AG04450 (cell line): ENCODE measurements at regions not wholly inside any gene's neighbourhood (a gene's known extent, or its start where the extent isn't known, plus 50 kb on each side); places are given as distances from the start of the nearest gene placed in this dataset.
"Not testable (repeated sequence)": the region's sequence is repeated elsewhere in the genome, so short reads cannot be mapped to it uniquely, and the experiment has no call there.

Experiments
- CTCF ChIA-PET: fragments of 300-600, 350-600 bp; formaldehyde crosslinking; extraction: SDS; loops from one replicate; lab custom pipeline; 2022; ENCODE audit warnings: antibody characterized with exemption, inconsistent platforms; lab: Charles Lee
- POLR2A ChIA-PET: fragments of 350-600 bp; formaldehyde crosslinking; extraction: SDS; loops from one replicate; lab custom pipeline; 2021; ENCODE audit warnings: antibody characterized with exemption, inconsistent platforms; lab: Yijun Ruan, JAX
- DNase-seq: peaks from one replicate; pipeline ENCODE4 v3.0.0-alpha.2; 2011; ENCODE audit warnings: low read depth, low spot score
- H3K27ac ChIP-seq: one replicate; pipeline ENCODE4 v1.5.1; 2012; ENCODE audit warnings: low read depth, low read length, control low read depth
- H3K27me3 ChIP-seq: one replicate; pipeline ENCODE4 v1.6.0; 2012; ENCODE audit warnings: low read length; ENCODE audit not compliant: control insufficient read depth, insufficient read depth
- H3K4me3 ChIP-seq: 2 replicates; pipeline ENCODE4 v1.5.1; 2011; ENCODE audit warnings: mild to moderate bottlenecking, low read depth, low read length, control low read depth
- H3K9me3 ChIP-seq: 2 replicates; pipeline ENCODE4 v1.5.1; 2012; ENCODE audit warnings: low read length; ENCODE audit not compliant: control insufficient read depth, insufficient read depth
- CTCF ChIP-seq: IDR thresholded peaks from 2 replicates; pipeline ENCODE4 v1.5.1; 2011; ENCODE audit warnings: low read depth, low read length, control low read depth, inconsistent platforms

DNA sequence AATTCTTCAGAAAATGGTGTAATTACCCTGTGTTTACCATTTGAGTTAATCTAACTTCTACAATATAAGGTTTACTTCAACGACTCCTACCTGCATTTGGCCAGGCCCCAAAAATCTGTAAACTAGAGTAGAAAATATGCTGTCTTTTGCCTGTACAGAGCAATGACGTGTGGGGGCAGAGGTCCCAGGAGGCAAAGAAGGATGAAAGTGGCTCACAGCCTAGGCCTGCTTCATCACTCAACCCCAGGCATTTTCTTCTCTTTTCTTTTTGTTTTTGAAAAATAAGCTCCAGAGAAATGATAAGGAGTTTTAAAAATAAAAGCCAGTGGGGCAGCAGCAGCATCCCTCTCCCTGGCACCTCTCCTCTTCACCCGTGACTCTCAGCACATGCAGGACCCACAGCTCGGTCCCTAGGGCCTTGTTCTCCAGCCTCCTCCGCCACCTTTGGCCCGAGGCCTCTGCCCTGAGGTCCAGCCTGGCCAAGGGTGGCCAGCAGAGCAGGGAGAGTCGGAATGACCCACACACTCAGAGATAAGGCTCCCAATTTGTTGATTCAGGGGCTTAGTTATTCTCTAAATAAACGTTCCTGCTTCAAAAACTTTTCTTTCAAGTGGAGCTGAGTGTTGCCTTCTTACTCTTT lies 76.6 kb upstream of the ADRA1D start:
- Histone ChIP-seq H3K27me3 (peaks cover 4% of the 10 kb centered on the region), H3K27ac (no peak overlapping the region), H3K9me3 (no peaks in the 10 kb centered on the region; the same call in 1 of the 2 replicates), H3K4me3 (no peak overlapping the region)
- DNase-seq = no peak
- CTCF ChIA-PET = no interaction called here
- POLR2A ChIA-PET = no interaction called here
- no peak for TF ChIP-seq CTCF

- H3K27ac ChIP-seq = no peak overlapping the region
- no peak for DNase-seq
- no peak for TF ChIP-seq CTCF
- H3K27me3 ChIP-seq = peaks cover 7% of the 10 kb centered on the region
- CTCF ChIA-PET = no interaction called here
- POLR2A ChIA-PET = no interaction called here
- no peak overlapping the region for H3K4me3 ChIP-seq
- H3K9me3 ChIP-seq = no peaks in the 10 kb centered on the region; the same call in 1 of the 2 replicates
These were observed 75.6 kb upstream of the ADRA1D start for GRCh38 chr20:4324611-4325243.

DNA sequence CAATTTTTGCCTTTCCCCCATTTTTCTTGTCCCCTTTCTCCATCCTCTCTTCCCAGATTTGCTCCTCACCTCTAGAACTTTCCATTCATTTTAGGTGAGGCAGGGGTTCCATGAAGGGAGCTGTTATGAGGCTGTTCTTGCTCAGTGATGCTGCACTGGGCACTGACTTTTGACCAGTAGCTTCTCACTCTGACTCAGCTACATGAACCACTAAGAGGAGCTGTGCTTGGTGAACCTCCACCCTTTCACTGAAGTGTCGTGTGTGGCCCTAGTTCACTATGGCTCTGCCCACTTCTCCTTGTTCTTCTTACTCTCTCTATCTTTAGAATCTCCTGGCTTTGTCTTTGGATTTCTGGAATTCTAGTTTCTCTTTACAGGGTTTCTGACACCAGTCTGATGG lies 73.4 kb upstream of the ADRA1D start:
- Histone ChIP-seq H3K27me3 (peaks cover 7% of the 10 kb centered on the region), H3K27ac (no peak overlapping the region), H3K4me3 (no peak overlapping the region), H3K9me3 (no peaks in the 10 kb centered on the region; the same call in 1 of the 2 replicates)
- CTCF ChIA-PET = no interaction called here
- TF ChIP-seq CTCF = no peak
- POLR2A ChIA-PET = no interaction called here
- no peak for DNase-seq

GRCh38 chr20:4320291-4320690 lies 71.2 kb upstream of the ADRA1D start:
- Histone ChIP-seq H3K4me3 (no peak overlapping the region), H3K27ac (no peak overlapping the region), H3K27me3 (peaks cover 7% of the 10 kb centered on the region), H3K9me3 (no peaks in the 10 kb centered on the region)
- no peak for DNase-seq
- TF ChIP-seq CTCF = no peak
- ChIA-PET POLR2A (no interaction called here), CTCF (no interaction called here)

DNA sequence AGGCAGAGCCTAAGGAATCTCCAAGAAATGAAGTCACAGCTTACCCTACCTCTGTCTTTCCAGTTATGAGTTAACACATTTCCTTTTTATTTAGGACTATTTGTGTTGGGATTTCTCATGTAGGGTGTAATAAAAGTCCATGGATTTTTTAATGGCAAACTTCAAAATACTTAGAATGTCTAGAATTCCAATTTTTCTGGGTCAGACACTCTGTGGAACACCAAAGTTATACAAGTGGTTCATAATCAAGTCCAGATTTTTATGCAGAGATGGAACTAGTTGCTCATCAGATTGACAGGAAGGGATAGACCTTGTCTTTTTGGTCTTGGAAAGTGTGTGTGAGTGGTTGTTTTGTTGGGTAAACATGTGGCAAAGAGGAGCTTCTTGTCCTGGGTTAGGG lies 69.8 kb upstream of the ADRA1D start:
- TF ChIP-seq CTCF = no peak
- H3K27me3 ChIP-seq = peaks cover 10% of the 10 kb centered on the region

GRCh38 chr20:4310616-4311015 lies 61.5 kb upstream of the ADRA1D start:
- H3K9me3 ChIP-seq, H3K27me3 ChIP-seq, CTCF ChIA-PET, H3K4me3 ChIP-seq, POLR2A ChIA-PET, H3K27ac ChIP-seq, DNase-seq: not testable (repeated sequence)

More for the DNA sequence above, 69.8 kb upstream of the ADRA1D start:
- no peak for DNase-seq
- ChIA-PET CTCF (interaction anchor here (0.5 kb wide), 1 partner anchor 123 kb away, joined by 8 read pairs; no protein-coding TSS in a partner anchor), POLR2A (no interaction called here)
- no peaks in the 10 kb centered on the region for H3K9me3 ChIP-seq
- H3K27ac ChIP-seq = no peak overlapping the region
- H3K4me3 ChIP-seq = no peak overlapping the region
